GM21381 (cell line): ENCODE measurements at regions not wholly inside any gene's neighbourhood (a gene's known extent, or its start where the extent isn't known, plus 50 kb on each side); places are given as distances from the start of the nearest gene placed in this dataset.
"Not testable (repeated sequence)": the region's sequence is repeated elsewhere in the genome, so short reads cannot be mapped to it uniquely, and the experiment has no call there.

Experiments
- ATAC-seq: cut with Tn5 transposase; IDR thresholded peaks from one replicate; pipeline ENCODE4 v1.9.1; 2021; ENCODE audit warnings: mild to moderate bottlenecking, moderate library complexity; ENCODE audit not compliant: unreplicated experiment

DNA sequence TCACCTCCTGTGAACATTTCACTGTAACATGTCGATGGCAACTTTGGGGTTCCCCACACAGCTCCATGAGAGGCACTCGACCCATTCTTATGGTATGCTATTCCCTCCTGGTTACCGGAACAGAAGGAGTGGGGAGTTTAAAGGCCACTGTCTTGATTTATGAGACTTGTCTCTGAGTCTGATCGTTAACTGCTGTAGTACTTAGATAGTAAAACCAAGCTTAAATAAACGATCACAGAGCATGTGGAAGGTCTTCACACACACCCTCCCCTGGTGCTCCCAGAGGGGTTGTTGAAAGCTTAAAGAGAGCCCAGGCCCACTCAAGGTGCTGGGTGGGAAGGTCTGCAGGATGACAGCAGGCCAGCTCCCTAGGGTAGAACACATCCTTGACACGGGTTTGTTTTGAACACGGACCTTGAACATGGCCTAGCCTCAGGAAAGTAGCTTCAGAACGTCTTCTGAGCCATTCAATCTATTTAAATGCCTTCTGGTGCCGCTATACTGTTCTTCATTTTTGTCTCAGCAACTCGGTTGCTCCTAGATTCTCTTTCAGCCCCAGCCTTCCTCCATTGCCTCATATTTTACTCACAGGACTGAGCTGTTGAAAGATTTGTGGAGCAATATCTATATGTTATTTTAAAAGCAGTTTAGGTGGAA, 335.3 kb downstream of the FGFR2 start:
- ATAC-seq, result no peak

DNA sequence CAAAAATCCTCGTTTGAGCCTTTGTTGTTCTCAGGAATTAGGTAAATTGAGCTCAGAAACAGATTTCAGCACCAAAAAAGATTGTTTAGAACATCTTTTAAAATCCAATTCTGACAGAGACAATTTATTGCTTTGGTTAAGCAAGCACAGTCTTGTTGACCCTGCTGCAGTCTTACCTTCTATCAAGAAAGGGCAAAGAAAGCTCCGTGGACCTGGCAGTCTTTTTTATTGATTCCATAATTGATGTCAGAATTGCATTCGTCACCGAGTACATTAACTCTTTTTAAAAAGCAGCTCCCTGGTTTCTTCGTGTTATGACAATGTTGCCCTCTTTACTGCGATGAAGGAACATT, 334.8 kb downstream of the FGFR2 start:
- no peak for ATAC-seq

DNA sequence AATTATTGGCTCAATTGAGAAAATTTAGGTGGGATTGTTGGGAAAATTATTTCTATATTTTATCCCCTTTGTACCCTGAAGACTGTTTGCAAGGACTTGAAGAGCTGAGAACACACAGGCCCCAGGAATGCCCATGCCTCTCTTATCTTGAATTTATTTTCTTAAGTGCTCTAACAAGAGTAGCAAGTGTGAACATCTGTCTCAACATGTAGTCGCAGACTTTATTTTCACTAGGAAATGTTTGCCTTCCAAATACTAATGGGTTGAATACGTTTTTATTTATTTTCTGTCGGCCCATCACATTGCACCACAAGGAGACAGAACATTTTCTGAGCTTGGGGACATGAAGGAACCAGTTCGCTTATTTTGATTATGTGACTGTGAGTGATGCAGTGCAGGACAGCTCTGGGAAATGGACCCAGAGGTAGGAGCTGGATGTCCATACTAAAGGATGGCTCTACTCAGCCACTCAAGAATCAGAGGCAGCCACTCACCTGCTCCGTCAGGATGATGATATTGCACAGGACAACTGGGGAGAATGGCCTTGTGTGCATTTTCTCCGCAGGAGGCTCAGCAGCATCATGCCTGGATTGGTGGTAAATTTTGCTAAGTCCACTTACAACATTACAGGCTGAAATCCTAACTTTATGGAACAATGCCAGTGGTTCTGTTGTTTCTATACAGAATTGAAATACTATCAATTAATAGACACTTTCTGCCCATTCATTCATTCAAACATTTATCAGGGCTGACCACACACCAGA, 332.7 kb downstream of the FGFR2 start:
- no peak for ATAC-seq

DNA sequence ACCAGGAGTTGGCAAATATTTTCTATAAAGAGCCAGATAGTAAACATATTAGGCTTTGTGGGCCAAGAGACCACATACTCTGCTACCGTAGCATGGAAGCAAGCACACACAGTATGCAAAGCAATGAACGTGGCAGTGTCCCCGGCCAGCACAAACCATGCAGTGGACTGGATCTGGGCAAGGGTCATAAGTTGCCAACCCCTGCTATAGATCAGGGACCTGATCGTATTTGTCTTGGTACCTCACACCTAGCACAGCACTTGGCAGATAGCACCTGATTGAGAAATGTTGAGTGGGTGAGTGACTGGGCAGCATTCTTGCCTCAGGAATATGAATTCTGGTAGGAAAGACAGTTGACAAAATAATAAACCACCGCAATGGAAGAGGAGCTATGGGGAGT, 331.9 kb downstream of the FGFR2 start:
- no peak for ATAC-seq

DNA sequence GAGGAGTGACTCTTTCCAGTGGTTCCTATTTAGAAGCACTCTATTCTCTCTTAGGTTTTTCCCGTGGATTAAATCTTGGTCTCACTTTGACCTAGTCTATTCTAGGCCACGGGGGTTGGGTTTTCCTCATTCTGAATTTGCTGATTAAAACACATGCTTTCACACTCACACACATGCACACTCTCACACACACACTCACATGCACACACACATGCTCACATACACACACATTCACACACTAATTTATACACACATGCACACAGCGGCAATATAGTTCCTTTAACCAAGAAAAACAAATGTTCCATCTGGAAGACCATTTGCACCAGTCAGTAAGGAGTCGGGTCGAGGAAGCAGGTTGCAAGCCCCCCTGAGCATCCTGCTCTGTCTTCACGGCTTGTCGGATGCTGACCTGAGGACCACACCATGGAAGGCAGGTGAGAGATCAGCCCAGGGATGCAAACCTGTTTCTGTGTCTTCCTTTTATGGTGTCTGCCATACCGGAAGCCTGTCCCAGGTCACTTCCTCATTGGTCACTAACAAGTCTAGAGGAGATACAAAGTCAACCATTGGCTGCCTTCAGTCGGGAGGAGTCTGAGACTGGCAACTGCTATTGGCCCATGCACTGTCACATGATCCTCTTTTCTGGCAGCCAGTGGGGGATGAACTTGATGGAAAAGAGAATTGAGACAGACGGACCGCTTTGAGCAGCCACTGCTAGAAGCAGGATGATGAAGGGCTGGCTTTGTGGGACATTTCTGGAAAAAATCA, 330.8 kb downstream of the FGFR2 start:
- ATAC-seq, result no peak

DNA sequence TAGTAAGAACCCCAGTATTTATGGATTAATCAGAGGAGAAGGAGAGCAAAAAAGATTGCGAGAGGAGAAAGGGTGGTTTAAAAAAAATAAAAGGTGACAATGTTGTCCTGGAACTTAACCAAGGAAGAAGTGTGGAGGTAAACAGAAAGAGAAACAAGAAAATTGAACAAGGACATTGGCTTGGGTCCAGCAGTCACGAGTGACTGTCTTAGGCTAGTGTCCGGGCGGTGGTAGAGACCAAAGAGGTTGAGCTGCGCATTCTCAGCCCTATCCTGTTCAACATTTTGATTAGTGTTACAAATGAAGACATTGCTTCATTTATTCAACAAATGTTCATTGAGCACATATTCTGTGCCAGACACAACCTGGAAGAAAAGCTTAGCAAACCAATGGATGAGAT, 329.9 kb downstream of the FGFR2 start:
- ATAC-seq, result no peak

DNA sequence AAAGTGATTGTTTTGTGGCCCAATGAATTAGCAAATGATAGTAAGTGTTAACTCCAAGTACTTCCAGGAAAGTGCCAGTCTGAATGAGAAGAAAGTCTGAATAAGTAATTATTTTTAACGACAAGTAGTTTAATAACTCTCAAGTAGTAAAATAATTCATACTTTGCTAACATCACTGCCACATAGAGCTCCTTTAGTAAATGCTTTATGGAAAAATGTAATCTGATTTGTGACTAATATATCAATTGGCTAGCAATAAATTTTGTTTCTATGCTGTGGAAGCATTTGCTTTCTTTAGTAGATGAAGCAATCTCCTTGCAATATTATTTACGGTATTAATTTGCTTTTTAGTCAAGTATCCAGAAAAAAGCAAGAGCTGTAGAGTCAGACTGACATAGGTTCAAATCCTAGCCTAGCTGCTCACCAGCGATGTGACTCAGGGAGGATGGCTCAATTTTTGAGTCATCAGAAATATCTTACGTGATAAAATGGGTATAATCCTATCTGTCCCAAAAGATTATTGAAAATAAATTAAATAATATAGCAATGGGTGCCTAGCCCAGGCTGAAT, 329.3 kb downstream of the FGFR2 start:
- no peak for ATAC-seq

DNA sequence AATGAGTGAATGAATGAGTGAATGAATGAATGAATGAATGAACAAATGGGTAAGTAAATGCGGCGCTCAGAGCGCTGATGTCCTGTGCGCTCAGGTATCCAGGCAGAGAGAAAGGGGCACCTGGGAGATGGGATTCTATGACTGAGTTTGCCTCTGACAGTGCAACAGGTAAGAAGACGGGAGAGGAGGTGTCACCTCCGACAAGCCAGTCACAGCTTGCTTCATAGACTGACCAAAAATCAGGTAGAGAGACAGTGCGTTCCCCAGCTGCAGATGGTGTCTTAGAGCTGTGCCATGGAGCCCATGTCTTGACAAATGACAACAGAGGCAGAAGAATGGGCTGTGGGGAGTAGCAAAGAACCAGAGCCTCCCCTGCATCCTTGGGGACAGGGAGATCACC, 327.3 kb downstream of the FGFR2 start:
- no peak for ATAC-seq

DNA sequence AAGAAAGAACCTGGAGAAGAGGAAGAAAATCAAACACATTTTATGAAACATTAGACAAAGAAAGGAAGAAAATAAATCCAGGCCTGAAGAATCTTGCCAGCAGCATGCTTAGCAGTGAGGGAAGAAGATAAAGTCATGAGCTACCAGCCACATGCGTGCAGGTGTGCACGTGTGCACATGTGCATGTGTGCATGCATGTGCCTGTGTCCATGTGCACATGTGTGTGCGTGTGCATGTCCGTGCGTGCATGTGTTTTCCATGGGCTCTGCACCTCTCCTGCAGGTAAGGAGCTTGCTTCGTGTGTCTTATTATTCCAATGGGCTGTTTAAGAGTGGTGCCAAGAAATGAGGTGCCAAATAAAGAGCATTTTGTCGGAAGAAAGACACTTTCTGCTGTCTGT, 322.2 kb downstream of the FGFR2 start:
- no peak for ATAC-seq

DNA sequence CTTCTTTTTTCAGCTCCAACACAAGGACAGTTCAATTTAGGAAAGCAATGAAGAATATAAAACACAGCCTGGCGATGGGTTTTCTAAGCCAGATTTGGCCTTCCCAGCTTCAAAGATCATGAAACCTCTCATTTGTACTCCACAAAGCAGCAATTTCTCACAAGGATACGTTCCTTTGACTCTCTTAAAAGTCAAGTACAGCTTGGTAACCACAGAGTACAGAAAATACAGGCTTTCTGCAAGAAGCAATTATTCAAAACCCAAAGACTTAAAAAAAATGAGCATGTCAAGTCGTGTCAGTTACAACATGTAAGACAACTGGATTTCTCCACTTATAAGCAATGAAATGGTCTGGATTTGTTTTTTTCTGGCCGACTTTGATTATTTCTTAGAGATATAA, 321.4 kb downstream of the FGFR2 start:
- no peak for ATAC-seq

DNA sequence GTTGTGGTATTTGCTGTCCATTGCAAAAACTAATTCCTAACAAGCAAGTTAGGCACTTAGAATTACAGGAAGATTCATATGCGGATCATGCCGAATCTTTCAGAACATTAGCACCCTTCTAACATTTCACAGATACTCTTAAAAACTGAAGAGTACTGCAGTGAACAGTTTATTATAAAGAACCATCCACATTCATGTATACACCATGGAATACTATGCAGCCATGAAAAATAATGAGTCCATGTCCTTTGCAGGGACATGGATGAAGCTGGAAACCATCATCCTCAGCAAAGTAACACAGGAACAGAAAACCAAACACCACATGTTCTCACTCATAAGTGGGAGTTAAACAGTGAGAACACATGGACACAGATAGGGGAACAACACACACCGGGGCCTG, 319.9 kb downstream of the FGFR2 start:
- ATAC-seq, result not testable (repeated sequence)

DNA sequence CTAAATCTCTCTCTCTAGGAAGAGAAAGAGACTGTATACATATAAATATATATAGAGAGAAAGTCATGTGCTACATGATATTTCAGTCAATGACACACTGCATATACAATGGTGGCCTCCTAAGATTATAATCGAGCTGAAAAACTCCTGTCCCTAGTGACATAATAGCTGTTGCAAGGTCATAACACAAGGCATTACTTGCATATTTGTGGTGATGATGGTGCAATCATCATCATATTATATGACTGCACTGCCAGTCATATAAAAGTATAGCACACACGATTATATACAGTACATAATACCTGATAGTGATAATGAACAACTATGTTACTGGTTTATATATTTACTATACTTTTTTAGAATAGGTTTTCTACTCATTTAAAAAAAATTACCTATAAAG, 316.7 kb downstream of the FGFR2 start:
- ATAC-seq, result no peak

DNA sequence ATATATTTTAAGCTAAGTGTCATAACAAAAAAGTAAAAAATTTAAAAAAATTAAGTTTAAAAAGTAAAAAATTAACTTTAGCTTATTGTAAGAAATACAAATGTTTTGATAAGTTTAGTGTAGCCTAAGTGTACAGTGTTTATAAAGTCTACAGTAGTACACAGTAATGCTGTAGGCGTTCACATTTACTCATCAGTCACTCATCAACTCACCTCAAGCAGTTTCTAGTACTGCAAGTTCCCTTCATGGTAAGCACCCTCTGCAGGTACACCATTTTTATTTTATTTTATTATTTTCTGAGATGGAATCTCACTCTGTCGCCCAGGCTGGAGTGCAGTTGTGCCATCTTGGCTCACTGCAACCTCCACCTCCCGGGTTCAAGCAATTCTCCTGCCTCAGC, 316.0 kb downstream of the FGFR2 start:
- ATAC-seq, result no peak

DNA sequence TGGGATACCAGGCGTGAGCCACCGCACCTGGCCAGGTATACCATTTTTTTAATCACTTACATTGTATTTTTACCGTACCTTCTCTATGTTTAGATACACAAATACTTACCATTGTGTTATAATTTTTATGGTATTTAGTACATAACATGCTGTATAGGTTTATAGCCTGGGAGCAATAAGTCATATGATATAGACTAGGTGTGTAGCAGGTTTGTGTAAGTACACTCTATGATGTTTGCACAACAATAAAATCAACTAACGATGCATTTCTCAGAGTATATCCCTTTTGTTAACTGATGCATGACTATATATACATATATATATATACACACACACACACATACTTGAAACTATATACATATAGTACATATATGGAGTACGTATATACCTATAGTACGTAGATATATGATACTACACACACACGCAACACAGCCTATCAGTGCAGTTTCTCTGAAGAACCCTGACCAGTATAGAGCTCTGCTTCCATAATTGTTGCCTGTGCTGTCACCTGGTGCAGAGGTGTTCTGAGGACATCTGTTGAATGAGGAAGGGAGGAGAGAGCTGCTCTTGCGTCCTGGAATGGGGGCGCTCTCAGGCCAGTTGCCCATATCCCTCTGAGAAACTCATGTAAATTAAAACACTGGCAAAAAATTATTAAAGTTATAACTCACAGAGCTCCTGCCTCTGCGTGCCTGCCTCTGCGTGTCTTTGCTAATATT, 315.3 kb downstream of the FGFR2 start:
- ATAC-seq, result no peak

DNA sequence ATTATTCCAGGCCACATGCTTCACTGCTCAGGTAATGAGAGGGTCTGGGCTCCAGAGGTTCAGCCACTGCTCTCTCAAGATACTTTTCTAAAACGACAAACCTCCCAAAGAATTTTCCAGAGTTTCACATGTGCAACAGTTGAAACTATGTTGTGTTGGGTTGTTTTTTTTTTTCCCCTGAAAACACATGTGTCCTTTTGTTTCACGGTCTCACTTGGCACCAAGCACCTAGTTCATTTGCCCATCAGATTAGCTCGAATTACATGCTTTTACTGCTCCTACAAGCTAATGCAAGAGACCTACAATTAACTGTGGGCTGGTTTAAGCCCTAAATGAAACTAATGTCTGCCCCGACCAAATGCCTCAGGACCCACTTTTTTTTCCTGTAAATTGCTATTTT, 313.3 kb downstream of the FGFR2 start:
- ATAC-seq, result no peak

DNA sequence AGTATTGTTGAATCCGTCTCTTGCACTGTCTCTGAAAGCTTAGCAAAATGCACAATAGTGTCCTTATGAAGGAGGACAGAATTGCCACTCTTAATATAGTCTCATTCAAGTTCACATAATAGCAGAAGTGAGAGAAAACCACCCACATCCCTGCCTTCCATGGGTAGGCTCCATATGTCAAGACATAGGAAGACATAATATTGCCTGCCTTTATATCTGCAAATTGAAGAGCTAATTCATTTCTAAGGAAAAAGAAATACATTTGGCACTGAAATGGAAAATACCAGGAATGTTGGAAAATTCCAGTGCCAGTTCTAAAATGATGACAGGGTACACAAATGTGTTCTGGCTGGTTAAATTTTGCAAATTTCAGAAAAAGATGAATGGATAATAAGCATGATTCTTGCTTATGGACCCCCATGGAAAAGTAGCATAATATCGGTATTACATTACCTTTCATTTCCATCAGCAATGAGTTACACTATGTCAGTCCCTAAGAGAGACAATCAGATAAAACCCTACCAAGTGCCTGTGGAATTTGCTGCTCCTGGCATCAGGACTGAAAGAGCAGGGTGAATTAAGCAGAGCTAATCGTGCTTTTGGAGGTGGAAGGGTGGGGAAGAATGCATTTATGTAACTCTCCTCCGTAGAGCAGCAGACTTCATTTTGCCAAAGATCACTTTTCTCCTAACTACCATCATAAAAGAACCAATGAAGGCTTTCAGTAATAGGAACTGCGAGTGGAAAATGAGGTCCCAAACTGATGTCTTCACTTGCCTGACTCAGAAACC, 312.6 kb downstream of the FGFR2 start:
- no peak for ATAC-seq

DNA sequence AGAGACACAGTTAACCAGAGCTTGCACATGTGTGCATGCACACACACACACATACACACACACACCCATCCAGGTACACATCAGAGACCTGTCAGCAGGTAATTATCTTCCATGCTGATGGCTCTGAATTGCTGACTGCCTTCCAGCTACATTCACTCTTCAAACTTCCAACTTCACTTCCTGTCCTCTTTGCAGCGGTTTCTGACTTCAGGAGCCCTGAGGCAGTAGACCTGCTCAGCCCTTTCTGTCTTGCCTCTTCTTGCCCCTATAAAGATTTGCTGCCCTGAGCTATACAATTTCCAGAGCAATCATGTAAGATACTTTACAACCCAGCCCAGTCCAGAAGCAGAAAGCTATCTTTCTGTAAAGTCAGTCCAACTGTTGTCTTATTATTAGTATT, 310.2 kb downstream of the FGFR2 start:
- ATAC-seq, result no peak

DNA sequence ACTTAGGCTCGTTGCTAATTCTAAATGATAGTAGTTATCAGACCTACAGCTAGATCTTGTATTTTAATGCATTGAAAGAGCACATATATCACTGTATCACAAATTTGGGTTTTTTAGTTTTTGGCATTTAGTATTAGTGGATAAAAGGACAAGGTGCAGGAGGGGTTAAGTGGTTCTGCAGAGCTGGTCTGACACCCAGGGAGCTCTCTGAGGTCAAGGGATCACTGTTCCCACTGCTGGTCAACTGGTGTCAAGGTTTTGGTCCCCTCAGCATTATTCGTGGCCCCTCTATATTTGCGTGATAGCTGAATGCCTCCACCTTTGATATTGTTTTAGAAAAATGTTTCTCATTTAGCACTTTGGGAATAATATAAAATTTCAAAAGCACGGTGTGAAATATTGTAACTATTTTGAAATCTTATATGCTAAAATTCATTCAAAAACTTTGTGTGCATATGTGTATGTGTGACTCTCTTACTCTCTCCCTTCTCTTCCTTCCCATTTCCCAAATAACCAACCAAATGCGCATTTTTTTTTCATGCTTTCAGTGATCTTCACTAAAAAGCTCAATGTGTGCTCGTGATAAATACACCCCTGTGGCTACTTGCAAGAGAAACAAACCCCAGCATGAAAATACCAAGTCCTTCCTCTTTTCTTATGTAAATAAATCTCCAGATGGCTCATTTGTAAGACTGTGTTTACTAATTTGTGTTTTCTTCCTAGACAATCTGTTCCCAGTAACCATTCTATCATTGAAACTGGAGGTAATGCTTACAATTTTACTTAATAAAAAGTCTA, 309.2 kb downstream of the FGFR2 start:
- no peak for ATAC-seq

DNA sequence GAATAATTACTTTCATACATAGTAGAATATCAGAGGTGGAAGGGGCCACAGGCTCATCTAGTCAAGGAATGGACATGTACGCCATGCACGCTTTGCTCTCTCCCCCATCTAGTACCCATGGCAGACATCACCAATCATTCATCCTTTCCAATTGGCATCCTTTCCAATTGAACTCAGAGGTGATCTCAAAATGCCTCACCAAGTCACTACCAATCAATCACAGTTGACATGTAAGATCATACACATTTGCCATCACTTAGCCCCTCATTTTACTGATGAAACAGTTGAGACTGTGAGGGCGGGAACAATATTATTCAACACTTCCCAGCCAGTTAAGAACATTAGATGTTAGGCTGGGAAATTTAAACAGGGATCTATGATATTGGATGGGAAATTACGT, 308.4 kb downstream of the FGFR2 start:
- no peak for ATAC-seq

DNA sequence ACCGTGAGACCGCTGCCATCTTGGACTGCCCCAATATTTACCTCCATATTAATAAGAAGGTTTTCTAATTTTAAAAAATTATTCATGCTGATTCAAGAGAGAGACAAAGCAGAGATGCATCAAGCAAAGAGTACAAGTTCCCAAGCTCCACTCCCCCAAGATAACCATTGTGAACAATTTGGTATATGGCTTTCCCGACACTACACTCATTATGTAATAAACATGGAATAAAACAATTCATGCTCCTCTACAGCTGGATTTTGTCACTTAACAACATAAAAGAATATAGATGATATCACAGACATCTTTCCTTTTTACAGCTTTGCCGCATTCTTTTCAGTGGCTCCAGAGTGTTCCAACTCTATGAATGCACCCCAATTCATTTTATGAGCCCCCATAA, 307.6 kb downstream of the FGFR2 start:
- no peak for ATAC-seq
